ENCODE measurements at regions not wholly inside any gene's neighbourhood (a gene's known extent, or its start where the extent isn't known, plus 50 kb on each side); places are given as distances from the start of the nearest gene placed in this dataset.

DNA sequence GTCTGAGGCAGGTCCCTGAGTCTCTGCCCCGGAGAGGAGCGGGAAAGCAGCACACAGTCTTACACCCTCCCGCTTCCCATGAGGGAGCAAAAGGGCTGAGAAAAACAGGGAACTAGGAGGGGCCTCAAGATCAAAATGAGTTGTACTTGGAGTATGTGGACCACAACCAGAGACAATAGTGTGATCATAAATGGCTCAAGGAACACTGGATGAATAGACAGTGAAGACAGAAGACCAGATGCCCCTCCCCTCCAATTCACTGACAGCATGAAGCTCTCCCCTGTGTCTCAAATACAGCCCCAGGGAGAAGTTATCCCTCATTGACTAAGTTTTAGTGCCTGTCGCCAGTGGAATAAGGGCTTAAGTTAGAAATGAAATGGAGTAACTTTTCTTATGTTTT lies 191.0 kb downstream of the TFAP2A start:
- H3K27me3 Mint-ChIP-seq (ENCODE audit: low read depth, unreplicated experiment): no peaks in the 10 kb centered on the region
- H3K4me1 ChIP-seq (ENCODE audit: insufficient read depth, low read length): no peaks in the 10 kb centered on the region
- no peaks in the 10 kb centered on the region for H4K20me1 ChIP-seq (ENCODE audit: insufficient read depth, low read length)
- no peak overlapping the region for H3K27ac Mint-ChIP-seq (ENCODE audit: unreplicated experiment)
- H3K4me3 Mint-ChIP-seq (ENCODE audit: unreplicated experiment): no peak overlapping the region
- peaks cover 6% of the 10 kb centered on the region for H3K9me3 Mint-ChIP-seq (ENCODE audit: unreplicated experiment)
- H3K36me3 Mint-ChIP-seq (ENCODE audit: low read depth, unreplicated experiment): no peaks in the 10 kb centered on the region
- H3K36me3 ChIP-seq (ENCODE audit: insufficient read depth, low read length): no peaks in the 10 kb centered on the region
- no peak overlapping the region for H3K9ac ChIP-seq (ENCODE audit: low read length)
- H3K9me3 ChIP-seq (ENCODE audit: insufficient read depth, low read depth, low read length): no peaks in the 10 kb centered on the region
- no peak for FAIRE-seq
- H3K79me2 ChIP-seq (ENCODE audit: insufficient read depth, low read length): no peaks in the 10 kb centered on the region
- no peak overlapping the region for H3K4me2 ChIP-seq (ENCODE audit: low read length)
- H3K4me1 Mint-ChIP-seq (ENCODE audit: low read depth, unreplicated experiment): no peaks in the 10 kb centered on the region
- no peak overlapping the region for H3K27ac ChIP-seq (ENCODE audit: low read depth, low read length)
- no peak overlapping the region for H2AFZ ChIP-seq (ENCODE audit: low read depth, low read length)
- no peak overlapping the region for H3K4me3 ChIP-seq (ENCODE audit: insufficient read depth, low read depth, low read length)
- DNase-seq (ENCODE audit: low read depth): no peak
- no peaks in the 10 kb centered on the region for H3K27me3 ChIP-seq (ENCODE audit: insufficient read depth, low read length)
- TF ChIP-seq EZH2 (IDR thresholded peaks at IDR 0.05; ENCODE audit: insufficient read depth, low read length): no peak
- TF ChIP-seq, protein P1, sequence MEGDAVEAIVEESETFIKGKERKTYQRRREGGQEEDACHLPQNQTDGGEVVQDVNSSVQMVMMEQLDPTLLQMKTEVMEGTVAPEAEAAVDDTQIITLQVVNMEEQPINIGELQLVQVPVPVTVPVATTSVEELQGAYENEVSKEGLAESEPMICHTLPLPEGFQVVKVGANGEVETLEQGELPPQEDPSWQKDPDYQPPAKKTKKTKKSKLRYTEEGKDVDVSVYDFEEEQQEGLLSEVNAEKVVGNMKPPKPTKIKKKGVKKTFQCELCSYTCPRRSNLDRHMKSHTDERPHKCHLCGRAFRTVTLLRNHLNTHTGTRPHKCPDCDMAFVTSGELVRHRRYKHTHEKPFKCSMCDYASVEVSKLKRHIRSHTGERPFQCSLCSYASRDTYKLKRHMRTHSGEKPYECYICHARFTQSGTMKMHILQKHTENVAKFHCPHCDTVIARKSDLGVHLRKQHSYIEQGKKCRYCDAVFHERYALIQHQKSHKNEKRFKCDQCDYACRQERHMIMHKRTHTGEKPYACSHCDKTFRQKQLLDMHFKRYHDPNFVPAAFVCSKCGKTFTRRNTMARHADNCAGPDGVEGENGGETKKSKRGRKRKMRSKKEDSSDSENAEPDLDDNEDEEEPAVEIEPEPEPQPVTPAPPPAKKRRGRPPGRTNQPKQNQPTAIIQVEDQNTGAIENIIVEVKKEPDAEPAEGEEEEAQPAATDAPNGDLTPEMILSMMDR (IDR thresholded peaks at IDR 0.05; ENCODE audit: insufficient read depth, low read depth, low read length): no peak

DNA sequence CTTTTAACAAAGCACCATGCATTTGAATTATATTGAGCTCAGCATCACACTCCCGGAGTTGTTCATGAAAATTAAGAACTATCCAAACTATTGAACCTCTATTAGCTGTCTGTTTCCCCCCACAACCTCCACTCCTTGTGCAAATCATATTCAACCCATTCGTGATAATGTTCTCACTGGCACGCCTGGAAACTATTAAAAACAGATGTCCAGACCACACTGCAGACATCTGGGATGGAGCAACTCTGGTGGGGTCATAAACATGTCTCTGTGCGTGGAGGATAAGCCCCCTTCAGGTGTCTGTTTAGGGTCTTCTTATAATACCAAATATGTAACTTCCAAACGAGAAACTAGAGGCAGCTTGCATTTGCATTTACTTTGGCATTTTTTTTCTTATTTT lies 193.7 kb downstream of the TFAP2A start:
- Mint-ChIP-seq H3K4me3 (ENCODE audit: unreplicated experiment) (no peak overlapping the region), H3K27me3 (ENCODE audit: low read depth, unreplicated experiment) (peaks cover 2% of the 10 kb centered on the region), H3K9me3 (ENCODE audit: unreplicated experiment) (peaks cover 2% of the 10 kb centered on the region), H3K36me3 (ENCODE audit: low read depth, unreplicated experiment) (no peaks in the 10 kb centered on the region), H3K27ac (ENCODE audit: unreplicated experiment) (no peak overlapping the region), H3K4me1 (ENCODE audit: low read depth, unreplicated experiment) (no peaks in the 10 kb centered on the region)
- no peak overlapping the region for H3K4me3 ChIP-seq (ENCODE audit: insufficient read depth, low read depth, low read length)
- H3K27ac ChIP-seq (ENCODE audit: low read depth, low read length): no peak overlapping the region
- no peaks in the 10 kb centered on the region for H3K9me3 ChIP-seq (ENCODE audit: insufficient read depth, low read depth, low read length)
- no peak overlapping the region for H2AFZ ChIP-seq (ENCODE audit: low read depth, low read length)
- H3K9ac ChIP-seq (ENCODE audit: low read length): no peak overlapping the region
- H3K4me2 ChIP-seq (ENCODE audit: low read length): no peak overlapping the region
- H3K79me2 ChIP-seq (ENCODE audit: insufficient read depth, low read length): no peaks in the 10 kb centered on the region
- no peaks in the 10 kb centered on the region for H3K4me1 ChIP-seq (ENCODE audit: insufficient read depth, low read length)
- no peaks in the 10 kb centered on the region for H3K27me3 ChIP-seq (ENCODE audit: insufficient read depth, low read length)
- DNase-seq (ENCODE audit: low read depth) (no peak), FAIRE-seq (no peak)
- H3K36me3 ChIP-seq (ENCODE audit: insufficient read depth, low read length): no peaks in the 10 kb centered on the region
- no peaks in the 10 kb centered on the region for H4K20me1 ChIP-seq (ENCODE audit: insufficient read depth, low read length)
- TF ChIP-seq EZH2 (IDR thresholded peaks at IDR 0.05; ENCODE audit: insufficient read depth, low read length): no peak
- TF ChIP-seq, protein P1 (IDR thresholded peaks at IDR 0.05; ENCODE audit: insufficient read depth, low read depth, low read length): no peak

DNA sequence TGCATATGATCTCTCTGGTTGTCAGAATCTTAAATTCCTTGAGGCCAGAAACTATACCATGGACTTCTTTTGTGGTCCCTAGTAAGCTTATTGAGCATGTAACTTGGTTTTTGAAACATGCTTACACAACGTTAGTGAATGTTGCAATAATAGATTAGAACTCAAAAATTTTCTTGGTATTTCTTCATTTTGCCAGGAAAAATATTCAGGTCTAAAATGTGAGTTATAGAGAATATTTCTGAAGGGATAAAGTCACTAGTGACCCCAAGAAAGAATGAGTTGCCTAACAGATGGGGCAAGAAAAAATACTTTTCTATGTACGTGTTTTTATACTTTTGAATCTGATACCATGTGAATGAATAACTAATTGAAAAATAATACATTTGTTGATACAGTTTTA lies 195.4 kb downstream of the TFAP2A start:
- DNase-seq (ENCODE audit: low read depth) (no peak), FAIRE-seq (no peak)

More for the DNA sequence above, 195.4 kb downstream of the TFAP2A start:
- H3K36me3 Mint-ChIP-seq (ENCODE audit: low read depth, unreplicated experiment): no peaks in the 10 kb centered on the region
- no peaks in the 10 kb centered on the region for H3K79me2 ChIP-seq (ENCODE audit: insufficient read depth, low read length)
- no peak overlapping the region for H2AFZ ChIP-seq (ENCODE audit: low read depth, low read length)
- TF ChIP-seq, protein P1 (IDR thresholded peaks at IDR 0.05; ENCODE audit: insufficient read depth, low read depth, low read length): no peak
- TF ChIP-seq EZH2 (IDR thresholded peaks at IDR 0.05; ENCODE audit: insufficient read depth, low read length): no peak
- no peak overlapping the region for H3K4me3 Mint-ChIP-seq (ENCODE audit: unreplicated experiment)
- H3K27ac Mint-ChIP-seq (ENCODE audit: unreplicated experiment): no peak overlapping the region
- no peaks in the 10 kb centered on the region for H3K9me3 Mint-ChIP-seq (ENCODE audit: unreplicated experiment)
- no peaks in the 10 kb centered on the region for H3K36me3 ChIP-seq (ENCODE audit: insufficient read depth, low read length)
- no peaks in the 10 kb centered on the region for H3K4me1 Mint-ChIP-seq (ENCODE audit: low read depth, unreplicated experiment)
- no peaks in the 10 kb centered on the region for H4K20me1 ChIP-seq (ENCODE audit: insufficient read depth, low read length)
- H3K27ac ChIP-seq (ENCODE audit: low read depth, low read length): no peak overlapping the region
- no peaks in the 10 kb centered on the region for H3K4me1 ChIP-seq (ENCODE audit: insufficient read depth, low read length)
- H3K27me3 Mint-ChIP-seq (ENCODE audit: low read depth, unreplicated experiment): peaks cover 2% of the 10 kb centered on the region
- H3K9ac ChIP-seq (ENCODE audit: low read length): no peak overlapping the region
- H3K9me3 ChIP-seq (ENCODE audit: insufficient read depth, low read depth, low read length): no peaks in the 10 kb centered on the region
- no peaks in the 10 kb centered on the region for H3K27me3 ChIP-seq (ENCODE audit: insufficient read depth, low read length)
- H3K4me2 ChIP-seq (ENCODE audit: low read length): no peak overlapping the region
- no peak overlapping the region for H3K4me3 ChIP-seq (ENCODE audit: insufficient read depth, low read depth, low read length)
